HG02588 (cell line): ENCODE measurements at regions not wholly inside any gene's neighbourhood (a gene's known extent, or its start where the extent isn't known, plus 50 kb on each side); places are given as distances from the start of the nearest gene placed in this dataset.

Source experiments
- ATAC-seq: cut with Tn5 transposase; IDR thresholded peaks from one replicate; pipeline ENCODE4 v1.9.1; 2021; ENCODE audit warnings: mild to moderate bottlenecking, moderate library complexity; ENCODE audit not compliant: unreplicated experiment

DNA sequence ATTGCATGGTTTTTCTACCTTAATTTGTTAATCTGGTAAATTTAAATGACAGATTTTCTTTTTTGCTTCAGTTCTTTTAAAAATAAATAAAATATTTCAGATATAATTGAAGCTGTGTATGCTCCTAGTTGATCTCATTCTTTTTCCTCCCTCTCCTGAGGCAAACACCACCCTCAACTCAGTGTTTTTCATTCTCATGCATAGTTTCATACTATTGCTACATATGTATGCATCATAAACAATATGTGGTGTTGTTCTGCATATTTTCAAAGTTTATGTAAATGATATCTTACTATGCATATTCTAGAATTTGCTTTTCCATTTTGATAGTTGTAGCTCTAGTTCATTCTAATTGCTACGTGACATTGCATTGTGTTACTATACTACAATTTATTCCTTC, 257.2 kb upstream of the POU3F1 start:
- ATAC-seq, result no peak

DNA sequence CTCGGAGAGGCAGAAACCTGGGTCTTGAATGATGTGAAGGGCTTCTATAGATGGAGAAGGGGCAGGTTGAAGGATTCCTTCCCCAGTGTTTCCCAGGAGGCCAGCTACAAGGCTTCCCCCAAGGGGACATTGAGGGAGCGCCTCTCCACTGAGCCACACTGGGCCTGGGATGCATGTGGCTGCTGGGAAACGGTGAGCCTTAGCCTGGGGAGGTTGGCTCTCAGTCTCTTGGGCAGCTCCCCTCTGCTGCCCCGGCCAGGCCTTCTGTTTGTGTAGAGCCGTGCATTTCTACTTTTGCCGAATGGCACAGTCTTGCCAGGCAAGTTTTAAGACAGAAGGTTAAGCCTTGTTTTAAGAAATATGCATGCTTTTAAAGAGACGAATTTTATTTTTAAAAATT, 254.4 kb upstream of the POU3F1 start:
- no peak for ATAC-seq

DNA sequence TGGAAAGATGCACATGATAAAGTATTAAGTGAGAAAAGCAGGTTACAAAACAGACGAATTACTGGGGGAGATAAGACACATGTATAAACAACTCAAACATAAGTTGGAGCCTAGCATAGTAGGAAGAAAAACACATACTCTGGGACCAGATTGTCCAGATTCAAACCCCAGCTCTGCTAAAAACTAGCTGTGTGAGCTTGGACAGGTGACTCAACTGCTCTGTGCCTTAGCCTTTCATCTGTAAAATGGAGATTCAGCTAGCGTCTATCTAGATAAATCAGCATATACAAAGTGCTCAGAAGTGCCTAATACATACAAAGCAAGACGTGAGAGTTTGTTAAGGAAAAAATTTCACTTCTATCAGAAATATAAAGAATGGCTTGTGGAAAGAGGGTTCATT, 254.0 kb upstream of the POU3F1 start:
- ATAC-seq, result no peak

DNA sequence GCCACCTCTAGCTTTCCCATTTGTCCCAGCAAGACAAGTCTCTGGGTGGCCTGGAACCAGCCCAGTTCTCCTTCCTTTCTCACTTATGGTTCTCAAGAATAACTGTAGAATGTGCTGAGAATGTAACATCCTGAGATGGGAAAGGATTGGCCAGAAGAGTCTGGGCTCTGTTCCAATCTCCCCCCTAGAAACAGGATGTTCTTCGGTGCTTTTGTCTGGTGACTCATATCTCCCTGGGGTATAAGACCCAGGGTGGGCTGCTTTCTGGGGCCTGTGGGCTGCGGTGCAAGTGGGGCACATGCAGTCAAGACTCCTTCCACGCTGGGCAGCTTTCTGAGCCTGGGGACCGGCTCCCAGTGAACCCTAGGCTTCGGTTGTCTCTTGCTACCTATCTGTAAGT, 251.2 kb upstream of the POU3F1 start:
- ATAC-seq, result no peak

DNA sequence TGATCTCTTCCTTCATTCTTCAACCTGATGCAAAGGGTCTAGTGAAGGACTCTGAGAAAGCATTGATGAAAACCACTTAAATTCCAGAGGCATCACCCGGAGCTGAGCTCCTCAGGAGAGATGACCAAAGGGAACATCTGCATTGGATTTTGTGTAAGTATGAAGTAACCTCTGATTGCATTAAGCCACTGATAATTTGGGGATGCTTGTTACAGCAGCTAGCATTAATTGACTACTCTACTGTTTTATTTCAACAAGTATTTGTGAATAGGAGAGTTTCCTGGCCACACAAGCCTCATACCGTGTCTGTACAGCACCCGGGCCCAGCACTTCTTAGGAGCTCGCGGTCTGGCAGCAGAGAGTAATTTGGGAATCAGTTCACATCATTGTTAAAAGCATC, 250.7 kb upstream of the POU3F1 start:
- no peak for ATAC-seq

DNA sequence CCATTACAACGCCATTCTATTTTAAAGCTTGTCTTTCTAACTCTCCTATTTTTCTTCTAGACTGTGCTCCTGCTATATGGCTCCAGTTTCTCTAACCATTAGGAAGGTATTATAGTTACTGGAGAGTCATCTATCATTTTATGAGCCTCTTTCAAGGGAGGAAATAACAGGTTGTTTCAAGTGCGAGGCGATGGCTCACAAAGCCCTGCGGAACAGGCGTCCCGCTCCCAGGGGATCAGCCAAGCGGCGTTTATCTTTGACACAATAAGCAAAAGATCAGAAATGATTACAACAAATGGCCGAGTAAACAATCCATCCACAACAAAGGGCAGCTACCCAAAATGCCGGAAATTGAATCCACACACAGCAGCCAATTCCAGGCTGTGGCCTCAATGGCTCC, 249.5 kb upstream of the POU3F1 start:
- no peak for ATAC-seq

DNA sequence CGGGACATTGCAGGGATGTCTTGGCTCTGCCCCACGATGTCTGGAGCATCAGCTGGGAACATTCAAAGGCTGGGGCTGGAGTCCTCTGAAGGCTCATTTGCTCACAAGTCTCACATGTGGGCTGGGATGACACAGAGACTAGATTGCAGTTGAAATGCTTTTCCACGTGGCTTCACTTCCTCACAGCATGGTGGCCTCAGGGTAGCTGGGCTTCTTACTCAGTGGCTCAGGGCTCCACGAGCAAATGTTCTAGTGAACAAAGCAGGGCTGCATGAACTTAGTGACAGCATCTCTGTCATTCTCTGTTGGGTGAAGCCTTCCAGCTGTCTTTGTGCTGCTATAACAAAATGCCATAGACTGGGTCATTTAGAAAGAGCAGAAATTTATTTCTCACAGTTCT, 247.0 kb upstream of the POU3F1 start:
- no peak for ATAC-seq

DNA sequence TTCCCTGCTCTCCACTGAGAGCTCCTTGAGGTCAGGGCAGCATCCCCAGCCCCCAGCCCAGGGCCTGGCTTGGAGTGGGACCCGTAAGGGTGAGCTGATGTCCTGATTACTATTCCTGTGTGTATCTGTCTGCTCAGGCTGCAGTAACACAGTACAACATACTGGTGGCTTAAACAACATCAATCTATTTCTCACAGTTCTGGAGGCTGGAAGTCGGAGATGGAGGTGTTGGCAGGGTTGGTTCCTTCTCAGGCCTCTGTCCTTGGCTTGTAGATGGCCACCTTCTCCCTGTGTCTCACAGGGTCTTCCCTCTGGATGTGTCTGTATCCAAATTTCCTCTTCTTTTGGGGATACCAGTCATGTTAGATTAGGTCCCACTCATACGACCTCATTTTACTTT, 246.4 kb upstream of the POU3F1 start:
- no peak for ATAC-seq

DNA sequence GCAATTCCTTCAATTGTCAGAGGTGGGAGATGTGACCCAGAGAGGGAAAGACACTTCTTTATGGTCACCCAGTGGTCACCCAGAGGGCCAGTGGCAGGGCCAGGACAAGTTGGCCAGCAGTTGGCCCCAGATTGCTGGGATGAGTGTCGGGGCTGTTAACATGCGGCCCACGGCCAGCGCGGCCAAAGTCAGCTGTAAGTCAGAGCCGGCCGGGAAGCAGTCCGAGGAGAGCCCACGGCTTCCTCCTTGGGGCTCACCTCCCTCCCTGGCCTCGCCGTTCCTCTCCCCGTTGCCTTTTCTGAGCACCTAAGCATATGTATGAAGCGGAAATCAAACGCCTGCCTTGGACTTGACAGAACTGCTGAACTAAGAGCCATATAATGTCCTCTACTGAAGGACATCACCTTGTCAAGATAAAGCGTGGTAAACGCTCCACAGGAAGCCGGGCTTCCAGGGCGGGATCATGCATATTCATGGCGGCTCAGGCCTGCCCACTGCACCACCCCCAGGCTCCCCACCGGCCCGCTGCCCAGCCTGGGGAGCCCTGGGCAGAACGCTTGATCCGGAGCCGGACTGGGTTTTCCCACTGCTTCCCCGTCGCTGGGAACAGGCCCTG, 245.4 kb upstream of the POU3F1 start:
- no peak for ATAC-seq

DNA sequence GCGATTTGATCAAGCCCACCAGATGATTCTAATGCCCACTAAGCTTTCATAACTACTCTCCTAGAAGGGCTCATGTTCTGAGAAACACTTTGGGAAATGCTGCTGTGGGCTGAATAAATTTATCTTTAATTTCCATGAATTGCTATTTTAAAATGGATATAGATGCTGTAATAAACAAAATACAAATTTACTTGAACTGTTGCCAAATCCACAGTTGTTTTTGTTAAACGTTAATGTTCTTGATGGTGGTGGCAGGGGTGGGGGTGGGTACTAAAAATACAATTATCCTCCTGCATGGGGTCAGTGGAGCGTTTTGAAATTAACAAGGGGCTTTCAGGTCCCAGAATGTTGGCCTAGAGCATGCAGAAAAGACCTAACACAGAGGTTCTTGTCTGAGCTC, 244.7 kb upstream of the POU3F1 start:
- no peak for ATAC-seq

DNA sequence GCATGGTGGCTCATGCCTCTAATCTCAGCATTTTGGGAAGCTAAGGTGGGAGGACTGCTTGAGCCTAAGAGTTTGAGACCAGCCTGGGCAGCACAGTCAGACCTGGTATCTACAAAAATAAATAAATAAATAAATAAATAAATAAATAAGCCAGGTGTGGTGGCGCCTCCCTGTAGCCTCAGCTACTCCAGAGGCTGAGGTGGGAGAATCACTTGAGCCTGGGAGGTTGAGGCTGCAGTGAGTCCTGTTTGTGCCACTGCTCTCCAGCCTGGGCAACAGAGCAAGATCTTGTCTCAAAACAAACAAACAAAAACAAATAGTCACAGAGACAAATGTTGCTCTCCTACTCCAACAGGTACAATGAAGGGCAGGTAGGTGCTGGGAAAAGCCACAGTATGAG, 242.4 kb upstream of the POU3F1 start:
- no peak for ATAC-seq

DNA sequence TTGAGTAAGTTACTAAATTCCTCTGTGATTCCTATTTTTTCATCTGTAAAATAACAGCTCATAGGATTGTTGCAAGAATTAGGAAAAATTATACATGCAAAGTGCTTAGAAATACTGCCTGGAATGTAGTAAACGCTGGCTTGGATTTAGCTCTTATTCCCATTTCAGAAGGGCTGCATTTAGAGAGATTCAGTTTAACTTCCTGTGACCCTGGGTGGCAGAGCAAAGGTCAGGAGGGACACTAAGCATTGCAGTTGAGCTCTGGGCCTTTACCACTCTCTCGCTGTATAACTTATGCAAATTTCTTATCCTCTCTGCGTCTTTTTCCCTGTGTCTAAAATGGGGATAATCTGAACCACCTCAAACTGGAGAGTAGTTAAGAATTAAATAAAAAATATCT, 241.0 kb upstream of the POU3F1 start:
- no peak for ATAC-seq

DNA sequence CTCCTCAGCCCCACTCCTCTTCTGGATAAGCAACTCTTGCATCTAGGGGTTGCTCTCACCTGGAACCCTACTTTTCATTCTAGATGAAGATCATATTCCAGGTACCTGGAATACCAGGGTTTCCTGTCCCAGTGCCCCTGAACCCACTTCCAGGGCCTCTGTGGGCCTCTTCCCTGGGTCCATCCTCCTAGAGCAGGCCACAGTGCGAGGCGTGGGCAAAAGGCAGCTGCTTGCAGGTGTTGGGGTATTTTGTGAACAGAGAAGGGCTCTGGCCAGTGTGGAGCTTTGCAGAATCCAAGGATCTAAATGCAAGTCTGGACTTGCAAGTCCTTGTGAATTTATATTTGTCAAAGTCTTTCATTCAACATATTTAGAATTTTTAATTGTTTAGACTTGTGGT, 240.4 kb upstream of the POU3F1 start:
- no peak for ATAC-seq

DNA sequence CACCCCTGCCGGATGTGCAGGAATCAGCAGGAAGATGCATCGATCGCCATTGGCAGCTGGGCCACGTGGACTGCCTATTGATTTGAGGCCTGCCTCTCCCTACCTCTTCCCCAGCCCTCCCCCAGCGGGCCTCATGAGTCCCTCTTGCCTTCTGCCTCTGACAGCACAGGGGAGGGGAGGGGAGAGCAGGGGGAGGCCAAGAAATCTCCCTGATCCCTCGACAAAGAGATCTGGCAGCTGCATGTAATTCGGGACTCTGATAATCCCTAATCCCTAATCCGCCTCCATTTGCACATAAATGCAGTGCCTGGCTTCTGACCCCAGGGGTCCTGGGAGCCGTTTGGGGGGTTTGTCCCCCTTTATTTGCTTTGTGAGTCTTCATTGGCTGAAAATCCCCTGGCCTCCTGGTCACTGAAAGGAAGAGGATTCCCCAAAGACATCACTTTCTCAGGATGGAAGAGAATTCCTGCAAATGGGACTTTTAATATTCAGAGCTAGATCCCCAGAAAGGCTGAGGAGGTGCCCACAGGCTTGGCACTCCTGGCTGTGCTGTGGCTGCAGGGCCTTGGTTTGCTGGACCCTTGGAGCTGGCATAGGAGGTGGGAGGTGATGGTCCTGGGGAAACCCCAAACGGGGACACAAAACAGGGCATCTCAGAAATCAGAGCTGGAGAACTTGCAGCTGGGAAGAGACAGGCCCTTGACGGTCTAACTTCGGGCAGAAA, 239.4 kb upstream of the POU3F1 start:
- ATAC-seq, result no peak

DNA sequence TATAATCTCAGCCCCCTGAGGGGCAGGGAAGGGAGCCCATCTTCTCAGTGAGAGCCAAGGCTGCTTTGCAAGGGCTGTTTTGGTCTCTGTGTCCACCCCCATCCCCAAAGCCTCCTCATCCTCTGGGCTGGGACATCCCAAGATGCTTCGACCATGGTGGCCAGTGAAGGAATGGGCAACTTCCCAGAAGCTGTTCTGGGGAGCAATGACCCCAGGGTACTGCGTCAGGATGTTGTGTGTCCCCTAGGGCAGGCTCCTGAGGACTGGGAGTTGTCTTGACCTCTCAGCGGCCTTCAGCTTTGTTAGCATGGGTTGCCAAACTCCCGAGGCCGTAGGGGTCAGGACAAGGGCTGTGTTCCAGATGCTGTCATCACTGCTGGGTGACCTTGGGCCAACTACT, 238.4 kb upstream of the POU3F1 start:
- no peak for ATAC-seq

DNA sequence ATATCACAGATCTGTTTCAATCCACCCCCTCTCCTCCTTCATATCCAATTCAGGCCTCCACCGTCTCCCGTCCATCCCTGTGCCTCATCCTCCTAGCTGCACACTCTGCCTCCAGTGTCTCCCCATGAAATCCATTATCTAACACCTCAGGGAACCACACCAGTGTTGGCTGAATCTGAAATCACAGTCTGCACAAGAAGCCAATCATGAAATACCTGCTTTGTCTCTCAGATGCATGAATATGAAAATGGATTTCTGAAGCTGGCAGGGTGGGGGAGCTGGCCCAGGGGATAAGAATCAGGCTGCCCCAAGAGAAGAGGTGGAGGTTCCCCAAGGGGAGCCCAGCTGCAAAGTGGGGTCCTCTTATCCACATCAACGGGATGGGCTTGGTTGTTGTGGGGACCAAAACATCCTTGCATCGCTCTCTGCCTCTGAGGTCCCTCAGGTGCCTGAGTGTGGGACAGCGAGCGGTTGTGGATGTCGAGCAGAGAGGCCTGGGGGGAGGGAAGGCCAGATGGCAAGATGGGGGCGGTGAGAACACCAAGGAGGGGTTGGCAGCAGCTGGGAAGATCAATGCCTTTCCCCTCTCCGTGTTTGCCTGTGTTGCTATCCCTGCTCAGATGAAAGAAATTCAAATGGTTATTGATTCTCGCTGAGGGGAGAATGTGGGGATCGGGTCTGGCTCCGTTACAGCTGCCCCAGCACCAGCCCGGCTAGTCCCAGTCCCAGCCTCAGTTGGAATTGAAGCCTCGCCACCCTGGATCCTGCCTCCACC, 237.3 kb upstream of the POU3F1 start:
- no peak for ATAC-seq

DNA sequence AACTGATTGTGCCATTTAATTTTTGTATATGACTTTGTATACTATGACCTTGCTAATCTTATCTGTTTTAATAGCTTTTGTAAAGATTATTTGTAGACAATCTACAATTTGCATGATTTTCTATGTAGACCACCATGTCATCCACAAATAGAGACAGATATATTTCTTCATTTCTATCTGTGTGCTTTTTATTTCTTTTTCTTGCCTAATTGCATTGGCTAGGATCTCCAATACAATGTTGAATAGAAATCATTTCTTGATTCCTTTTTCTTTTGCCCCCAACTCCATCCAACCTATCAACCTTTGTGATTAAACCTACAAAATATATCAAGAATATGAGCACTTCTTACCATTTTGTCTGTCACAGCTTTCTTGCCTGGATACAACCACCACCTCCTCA, 232.6 kb upstream of the POU3F1 start:
- ATAC-seq, result no peak

DNA sequence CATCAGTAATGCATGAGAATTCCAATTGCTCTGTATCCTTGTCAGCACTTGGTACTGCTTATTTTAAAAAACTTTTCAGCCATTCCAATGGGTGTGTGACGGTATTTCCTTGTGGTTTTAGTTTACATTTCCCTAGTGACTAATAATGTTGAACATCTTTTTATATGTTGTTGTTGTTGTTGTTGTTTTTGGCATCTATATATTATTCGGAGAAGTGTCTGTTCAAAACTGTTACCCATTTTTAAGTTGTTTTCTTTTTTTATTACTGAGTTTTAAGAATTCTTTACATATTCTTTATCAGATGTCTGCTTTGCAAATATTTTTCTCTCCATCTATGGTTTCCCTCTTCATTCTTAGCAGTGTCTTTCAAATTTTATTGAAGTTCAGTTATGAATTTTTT, 231.1 kb upstream of the POU3F1 start:
- no peak for ATAC-seq

DNA sequence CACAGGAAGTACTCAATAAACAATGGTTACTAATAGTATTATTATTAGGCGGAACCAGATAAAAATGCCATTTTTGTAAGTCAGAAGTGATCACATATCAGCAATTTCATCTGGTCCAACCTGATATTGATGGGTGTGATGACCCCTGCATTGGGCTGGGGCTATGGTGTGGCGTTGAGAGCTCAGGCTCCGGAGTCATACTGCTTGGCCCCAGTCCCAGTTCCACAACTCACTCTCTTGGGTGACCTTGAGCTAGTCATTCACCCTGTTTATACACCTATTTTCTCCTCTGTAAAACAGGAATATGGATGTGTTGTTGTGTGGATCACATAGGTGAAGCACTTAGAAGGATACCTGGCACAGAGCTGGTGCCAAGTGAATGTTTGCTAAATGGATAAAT, 229.4 kb upstream of the POU3F1 start:
- no peak for ATAC-seq

DNA sequence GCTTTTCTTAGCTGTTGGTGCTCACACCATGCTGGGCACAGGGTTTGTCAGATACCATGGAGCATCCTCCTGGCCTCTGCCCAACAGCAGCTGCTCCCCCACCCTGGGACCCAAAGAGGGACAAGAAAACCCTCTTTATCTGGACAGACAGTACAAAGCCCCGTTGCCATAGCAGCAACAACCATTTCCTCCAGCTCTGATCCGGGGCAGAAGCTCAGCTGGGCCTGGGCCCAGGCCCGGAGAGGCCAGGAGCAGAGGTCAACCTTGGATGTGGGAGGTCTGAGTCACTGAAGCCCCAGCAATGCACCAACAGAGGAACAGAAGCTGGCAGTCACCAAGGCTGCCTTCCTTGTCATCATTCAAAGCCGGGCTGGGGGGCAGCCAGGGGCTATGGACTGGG, 228.4 kb upstream of the POU3F1 start:
- ATAC-seq, result no peak

DNA sequence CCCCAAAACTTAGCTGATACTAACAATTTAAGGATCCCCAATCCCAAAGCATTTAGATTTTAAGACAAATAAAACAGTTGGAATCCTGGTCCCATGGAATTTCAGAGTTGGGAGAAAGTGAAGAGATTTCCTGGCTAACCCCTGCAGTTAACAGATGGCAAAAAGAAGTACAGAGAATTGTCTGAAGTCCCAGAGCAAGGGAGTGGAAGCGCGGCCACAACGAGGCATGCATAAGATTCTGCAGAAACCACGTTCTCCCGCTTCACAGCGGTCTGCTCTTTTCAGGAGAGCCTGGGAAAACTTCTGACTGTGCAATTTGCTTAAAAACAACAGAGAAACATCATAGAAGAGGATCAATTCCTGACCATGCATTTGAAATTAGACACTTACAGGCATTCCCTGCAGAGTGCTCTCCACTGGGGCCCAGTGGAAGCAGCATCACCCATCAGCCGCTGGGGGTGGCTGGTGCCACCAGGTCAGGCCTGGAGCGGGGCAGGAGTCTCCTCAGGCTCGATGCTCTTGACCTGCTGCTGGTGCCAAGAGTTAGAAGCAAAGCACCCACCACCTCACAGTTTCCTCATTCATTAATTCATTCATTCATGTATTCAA, 226.7 kb upstream of the POU3F1 start:
- ATAC-seq, result no peak

DNA sequence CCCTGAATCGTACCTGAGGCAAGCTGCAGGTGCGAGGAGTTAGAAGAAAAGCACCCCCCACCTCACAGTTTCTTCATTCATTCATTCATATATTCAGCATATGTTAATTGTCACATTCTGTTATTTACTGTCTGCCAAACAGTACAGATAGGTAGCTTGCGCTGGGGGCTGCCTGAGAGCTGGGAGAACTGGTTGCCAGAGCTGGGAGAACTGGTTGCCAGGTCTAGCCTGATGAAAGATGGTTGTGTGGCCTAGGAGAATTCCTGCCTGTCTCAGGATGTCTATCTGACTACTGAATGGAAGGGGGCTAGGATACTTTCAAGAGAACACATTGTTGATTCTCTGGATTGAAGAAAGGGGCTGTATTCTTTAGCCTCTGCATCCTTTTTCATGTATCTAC, 225.9 kb upstream of the POU3F1 start:
- no peak for ATAC-seq
